Hypothalamus (tissue), 51 donors: ENCODE measurements at regions not wholly inside any gene's neighbourhood (a gene's known extent, or its start where the extent isn't known, plus 50 kb on each side); places are given as distances from the start of the nearest gene placed in this dataset.
"Not testable (repeated sequence)": the region's sequence is repeated elsewhere in the genome, so short reads cannot be mapped to it uniquely, and the experiment has no call there.

ENCODE experiments used
- DNase-seq, 51 donors: peaks; one replicate each; lab custom pipeline; 2025; lab: John Stamatoyannopoulos, UW

GRCh38 chr9:120338340-120338739, 241.6 kb downstream of the CDK5RAP2 start:
- DNase-seq: no peak

GRCh38 chr9:120337131-120337530, 242.8 kb downstream of the CDK5RAP2 start:
- DNase-seq: no peak

GRCh38 chr9:120336753-120337090, 243.2 kb downstream of the CDK5RAP2 start:
- DNase-seq: no peak

- DNase-seq: no peak
These were observed 243.8 kb downstream of the CDK5RAP2 start for GRCh38 chr9:120336021-120336752.

GRCh38 chr9:120331913-120332312, 248.1 kb downstream of the CDK5RAP2 start:
- DNase-seq: no peak

GRCh38 chr9:120330031-120330430, 249.9 kb downstream of the CDK5RAP2 start:
- no peak for DNase-seq

GRCh38 chr9:120327322-120327721, 252.6 kb downstream of the CDK5RAP2 start:
- no peak for DNase-seq

- DNase-seq: no peak
These were observed 253.8 kb downstream of the CDK5RAP2 start for GRCh38 chr9:120326049-120326693.

GRCh38 chr9:120324996-120325642, 254.8 kb downstream of the CDK5RAP2 start:
- DNase-seq: no peak

- no peak for DNase-seq
These were observed 255.5 kb downstream of the CDK5RAP2 start for GRCh38 chr9:120324461-120324860.

GRCh38 chr9:120323125-120323524, 256.8 kb downstream of the CDK5RAP2 start:
- DNase-seq: no peak

- no peak for DNase-seq
These were observed 260.5 kb downstream of the CDK5RAP2 start for GRCh38 chr9:120319452-120319851.

GRCh38 chr9:120315154-120315553, 264.8 kb downstream of the CDK5RAP2 start:
- no peak for DNase-seq

GRCh38 chr9:120312031-120312430, 267.9 kb downstream of the CDK5RAP2 start:
- no peak for DNase-seq

- DNase-seq: no peak
These were observed 269.9 kb downstream of the CDK5RAP2 start for GRCh38 chr9:120310035-120310434.

GRCh38 chr9:120308495-120308894, 271.5 kb downstream of the CDK5RAP2 start:
- DNase-seq: no peak

- DNase-seq: no peak
These were observed 272.4 kb downstream of the CDK5RAP2 start for GRCh38 chr9:120307599-120307998.

- DNase-seq: no peak
These were observed 273.4 kb downstream of the CDK5RAP2 start for GRCh38 chr9:120306561-120306960.

- DNase-seq: no peak
These were observed 273.9 kb downstream of the CDK5RAP2 start for GRCh38 chr9:120306088-120306487.

GRCh38 chr9:120304896-120305295, 275.1 kb downstream of the CDK5RAP2 start:
- DNase-seq: not testable (repeated sequence)

GRCh38 chr9:120303519-120303918, 276.4 kb downstream of the CDK5RAP2 start:
- DNase-seq: no peak

- DNase-seq: no peak
These were observed 280.2 kb downstream of the CDK5RAP2 start for GRCh38 chr9:120299785-120300184.
